ENCODE measurements at regions not wholly inside any gene's neighbourhood (a gene's known extent, or its start where the extent isn't known, plus 50 kb on each side); places are given as distances from the start of the nearest gene placed in this dataset.
"Not testable (repeated sequence)": the region's sequence is repeated elsewhere in the genome, so short reads cannot be mapped to it uniquely, and the experiment has no call there.

GRCh38 chr4:101411926-101412325 lies 64.6 kb upstream of the PPP3CA start:
- H3K9me3 ChIP-seq: no peaks in the 10 kb centered on the region
- H3K4me1 ChIP-seq: no peaks in the 10 kb centered on the region
- DNase-seq (ENCODE audit: low spot score in 2 of 2): no peak
- WGBS: 86% methylated on average over 2 of the region's 2 CpGs
- H3K36me3 ChIP-seq: no peaks in the 10 kb centered on the region
- no peak overlapping the region for H3K4me3 ChIP-seq
- no peak for TF ChIP-seq POLR2AphosphoS5 (IDR thresholded peaks at IDR 0.05)
- TF ChIP-seq POLR2A (IDR thresholded peaks at IDR 0.05): no peak
- no peak for TF ChIP-seq CTCF (IDR thresholded peaks at IDR 0.05)
- no peak overlapping the region for H3K27ac ChIP-seq
- H3K27me3 ChIP-seq: no peaks in the 10 kb centered on the region

GRCh38 chr4:101411281-101411910 lies 64.1 kb upstream of the PPP3CA start:
- not testable (repeated sequence) for H3K9me3 ChIP-seq; DNase-seq (ENCODE audit: low spot score in 2 of 2); H3K36me3 ChIP-seq; H3K27me3 ChIP-seq; H3K4me1 ChIP-seq; H3K27ac ChIP-seq; H3K4me3 ChIP-seq
- 96% methylated on average over 24 of the region's 24 CpGs for WGBS

GRCh38 chr4:101400096-101400495 lies 52.8 kb upstream of the PPP3CA start:
- no peaks in the 10 kb centered on the region for H3K4me1 ChIP-seq
- DNase-seq (ENCODE audit: low spot score in 2 of 2): no peak
- H3K27ac ChIP-seq: no peak overlapping the region
- 80% methylated on average over 3 of the region's 3 CpGs for WGBS
- H3K27me3 ChIP-seq: no peaks in the 10 kb centered on the region
- no peaks in the 10 kb centered on the region for H3K36me3 ChIP-seq
- no peaks in the 10 kb centered on the region for H3K9me3 ChIP-seq
- no peak for TF ChIP-seq POLR2AphosphoS5 (IDR thresholded peaks at IDR 0.05)
- no peak for TF ChIP-seq EP300 (IDR thresholded peaks at IDR 0.05)
- no peak for TF ChIP-seq CTCF (IDR thresholded peaks at IDR 0.05)
- no peak for TF ChIP-seq POLR2A (IDR thresholded peaks at IDR 0.05)
- no peak overlapping the region for H3K4me3 ChIP-seq

GRCh38 chr4:101398807-101399206 lies 51.5 kb upstream of the PPP3CA start:
- no peaks in the 10 kb centered on the region for H3K36me3 ChIP-seq
- H3K9me3 ChIP-seq: no peaks in the 10 kb centered on the region
- TF ChIP-seq POLR2A (IDR thresholded peaks at IDR 0.05) (no peak), EP300 (IDR thresholded peaks at IDR 0.05) (no peak), CTCF (IDR thresholded peaks at IDR 0.05) (no peak), POLR2AphosphoS5 (IDR thresholded peaks at IDR 0.05) (no peak)
- no peaks in the 10 kb centered on the region for H3K4me1 ChIP-seq
- no peak for DNase-seq (ENCODE audit: low spot score in 2 of 2)
- 95% methylated on average over 4 of the region's 4 CpGs for WGBS
- H3K27me3 ChIP-seq: no peaks in the 10 kb centered on the region
- H3K4me3 ChIP-seq: no peak overlapping the region
- H3K27ac ChIP-seq: no peak overlapping the region

Data from suprapubic skin (tissue), 4 donors.